DMS114 treated with DMSO at 0.1 percent for 48 hours (cell line): ENCODE measurements at regions not wholly inside any gene's neighbourhood (a gene's known extent, or its start where the extent isn't known, plus 50 kb on each side); places are given as distances from the start of the nearest gene placed in this dataset.
"Not testable (repeated sequence)": the region's sequence is repeated elsewhere in the genome, so short reads cannot be mapped to it uniquely, and the experiment has no call there.

Experiments
- DNase-seq: peaks from one replicate; lab custom pipeline; 2025; ENCODE audit not compliant: unreplicated experiment; lab: John Stamatoyannopoulos, UW

- no peak for DNase-seq
Measured at GRCh38 chr2:84158605-84159004, 300.5 kb downstream of the SUCLG1 start.

DNA sequence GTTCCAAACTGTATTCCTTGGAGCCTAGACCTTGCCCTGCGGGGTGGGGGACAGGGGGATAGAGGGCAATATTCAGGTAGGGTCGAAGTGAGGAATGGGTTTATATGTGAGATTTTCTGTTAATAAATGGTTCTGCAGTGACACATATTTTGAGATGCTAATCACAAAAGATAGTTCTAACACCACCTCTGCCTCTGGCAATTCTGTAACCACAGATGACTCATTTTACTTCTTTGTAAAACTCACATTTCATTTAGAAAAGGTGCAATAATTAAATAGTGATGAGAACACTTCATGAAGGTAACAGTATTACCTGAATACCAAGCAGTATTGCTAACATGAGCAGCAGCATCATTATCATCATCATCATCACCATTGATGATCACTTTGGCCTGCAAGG lies 306.6 kb downstream of the SUCLG1 start:
- no peak for DNase-seq

GRCh38 chr2:84144345-84144744 lies 314.7 kb downstream of the SUCLG1 start:
- no peak for DNase-seq

DNA sequence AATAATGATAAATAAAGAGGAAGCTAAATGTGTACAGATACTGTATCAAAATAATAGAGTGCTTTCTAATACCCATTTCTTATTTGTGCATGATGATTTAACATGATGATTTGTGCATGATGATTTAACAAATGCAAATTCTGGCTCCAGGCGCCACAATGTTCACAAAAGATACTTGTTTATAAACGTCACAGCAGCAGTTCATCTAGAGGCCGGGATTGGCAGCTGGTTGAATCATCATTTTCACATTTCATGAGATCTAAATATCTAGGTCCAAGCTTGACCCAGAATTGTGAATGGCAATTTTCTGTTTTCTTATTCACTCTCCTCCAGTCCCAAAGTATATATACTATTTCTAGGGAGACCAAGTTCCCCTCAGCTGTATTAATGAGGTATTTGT lies 322.0 kb downstream of the SUCLG1 start:
- DNase-seq = no peak

DNA sequence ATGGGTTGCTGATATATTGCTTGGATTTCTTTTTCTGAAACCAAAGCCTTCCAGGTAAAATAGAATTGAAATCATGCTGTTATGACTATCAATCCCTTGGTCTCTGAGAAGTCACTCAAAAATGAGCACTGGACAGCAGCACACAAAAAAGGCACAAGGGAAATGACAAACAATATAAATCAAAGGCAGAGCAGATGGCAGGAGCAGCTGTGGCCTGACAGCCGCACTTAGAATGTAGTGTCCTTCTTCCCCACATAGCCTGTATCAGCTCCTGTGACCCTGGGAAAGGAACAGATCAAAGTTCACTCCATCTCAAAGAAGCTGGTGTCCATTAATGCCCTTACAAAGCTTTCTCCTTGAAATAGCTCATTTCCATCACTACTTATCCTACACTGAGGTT lies 326.7 kb downstream of the SUCLG1 start:
- no peak for DNase-seq

- no peak for DNase-seq
Measured at GRCh38 chr2:84131278-84131830, 327.7 kb downstream of the SUCLG1 start.

- DNase-seq = no peak
Measured at GRCh38 chr2:84129018-84129417, 330.1 kb downstream of the SUCLG1 start.

GRCh38 chr2:84127812-84128211 lies 331.3 kb downstream of the SUCLG1 start:
- not testable (repeated sequence) for DNase-seq

DNA sequence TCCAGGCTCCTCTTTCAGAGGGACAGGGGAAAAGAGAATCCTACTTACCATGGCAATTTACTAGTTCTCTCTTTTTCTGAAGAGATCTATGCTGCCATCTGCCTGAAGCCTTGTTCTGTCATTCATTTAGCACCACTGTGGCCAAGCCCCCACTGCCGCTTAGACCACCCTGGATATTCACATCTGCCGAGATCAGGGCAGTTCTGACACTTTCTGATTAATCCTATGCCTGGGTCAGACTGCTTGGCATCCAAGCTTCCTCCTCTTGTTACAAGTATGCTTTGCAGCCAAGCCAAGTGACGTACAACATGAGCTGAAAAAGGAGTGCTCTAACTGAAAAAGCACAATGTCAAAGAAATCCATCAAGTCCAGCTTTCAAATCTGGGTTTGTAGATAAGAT lies 332.6 kb downstream of the SUCLG1 start:
- no peak for DNase-seq

DNA sequence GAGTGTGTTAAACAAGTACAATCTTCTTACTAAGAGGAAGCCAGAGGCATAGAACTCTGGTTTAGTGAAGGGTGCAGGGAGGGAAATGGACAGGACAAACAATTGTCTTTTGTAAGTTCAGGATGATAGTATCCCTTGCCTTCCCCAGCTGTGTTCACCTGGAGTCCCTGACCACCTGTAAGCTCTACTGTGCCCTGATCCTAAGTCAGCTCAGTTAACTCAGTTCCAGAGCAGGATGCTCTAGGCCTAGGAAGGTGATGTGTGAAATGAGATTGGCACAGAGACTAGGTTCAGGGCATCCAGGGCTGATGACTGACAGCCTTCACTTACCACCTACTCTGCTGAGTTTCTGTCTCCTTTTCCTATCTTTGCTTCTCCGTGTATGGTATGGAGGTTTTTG lies 333.0 kb downstream of the SUCLG1 start:
- no peak for DNase-seq

- DNase-seq = no peak
Measured at GRCh38 chr2:84116143-84116542, 342.9 kb downstream of the SUCLG1 start.

DNA sequence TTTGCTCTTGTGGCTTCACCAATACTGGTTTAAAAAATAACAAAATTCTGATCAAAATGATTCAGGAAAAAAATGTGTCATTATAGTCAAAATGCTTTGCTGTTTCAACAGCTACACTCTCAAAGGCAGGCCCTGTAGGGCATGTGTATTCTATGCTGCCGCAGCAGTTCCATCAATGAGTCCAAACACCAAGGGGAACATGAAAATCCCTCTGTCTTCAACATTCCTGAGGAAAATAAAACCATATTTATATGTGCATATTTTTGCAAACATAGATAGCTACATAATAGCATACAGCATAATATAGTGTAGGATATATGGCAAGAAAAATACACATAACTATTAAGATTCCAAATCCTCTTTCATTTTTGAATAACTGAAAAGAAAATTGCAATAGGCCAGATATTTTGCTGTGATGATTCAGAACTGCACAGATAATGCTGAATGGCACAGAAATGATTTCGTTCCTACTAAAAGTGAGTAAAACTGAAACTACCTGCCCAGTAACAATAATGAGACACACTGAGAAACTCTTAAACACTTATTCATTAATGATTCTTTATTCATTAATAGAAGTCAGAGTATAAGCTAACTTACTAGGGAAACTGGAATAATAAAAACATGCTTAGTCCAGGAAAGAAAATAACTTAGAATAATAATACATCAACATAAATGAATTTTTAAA lies 343.8 kb downstream of the SUCLG1 start:
- DNase-seq = no peak

GRCh38 chr2:84103816-84104527 lies 355.1 kb downstream of the SUCLG1 start:
- not testable (repeated sequence) for DNase-seq

DNA sequence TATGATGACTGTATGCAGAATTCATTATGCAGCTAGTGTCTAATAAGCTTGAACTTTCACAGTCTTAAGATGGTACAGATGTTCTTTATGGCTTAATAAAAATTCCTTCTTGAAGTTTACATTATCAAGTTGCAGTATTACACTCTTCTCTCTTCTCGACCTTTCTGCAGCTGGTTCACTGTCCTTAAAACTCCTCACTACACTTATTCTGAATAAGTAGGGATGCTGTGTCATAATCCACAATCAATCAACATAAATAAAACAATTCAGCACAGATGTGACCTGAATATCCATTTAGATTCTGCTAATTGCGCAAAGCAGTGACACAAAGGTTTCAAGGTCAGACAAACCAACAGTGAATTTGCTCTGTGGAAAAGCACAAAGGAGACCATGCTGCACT lies 356.8 kb downstream of the SUCLG1 start:
- no peak for DNase-seq

- DNase-seq = no peak
Measured at GRCh38 chr2:84088656-84089055, 370.4 kb downstream of the SUCLG1 start.

GRCh38 chr2:84085562-84085961 lies 373.5 kb downstream of the SUCLG1 start:
- no peak for DNase-seq

DNA sequence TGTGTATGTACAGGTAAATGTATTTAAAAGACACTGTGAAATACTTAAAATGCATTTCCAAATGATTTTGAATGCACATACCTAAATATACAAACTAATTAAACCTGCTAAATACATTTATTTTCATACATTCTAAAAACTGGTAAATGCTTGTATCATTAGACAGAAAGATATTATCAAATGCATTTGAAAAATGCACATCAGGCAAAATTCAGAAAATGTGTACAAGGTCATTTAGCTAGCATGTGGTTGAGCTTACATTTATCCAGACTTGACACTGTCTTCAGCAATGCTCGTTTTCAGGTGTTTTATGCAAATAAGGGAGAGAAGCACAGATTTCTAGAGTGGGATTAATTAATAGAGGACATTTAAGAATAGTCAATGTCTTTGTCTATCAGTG lies 374.2 kb downstream of the SUCLG1 start:
- no peak for DNase-seq

DNA sequence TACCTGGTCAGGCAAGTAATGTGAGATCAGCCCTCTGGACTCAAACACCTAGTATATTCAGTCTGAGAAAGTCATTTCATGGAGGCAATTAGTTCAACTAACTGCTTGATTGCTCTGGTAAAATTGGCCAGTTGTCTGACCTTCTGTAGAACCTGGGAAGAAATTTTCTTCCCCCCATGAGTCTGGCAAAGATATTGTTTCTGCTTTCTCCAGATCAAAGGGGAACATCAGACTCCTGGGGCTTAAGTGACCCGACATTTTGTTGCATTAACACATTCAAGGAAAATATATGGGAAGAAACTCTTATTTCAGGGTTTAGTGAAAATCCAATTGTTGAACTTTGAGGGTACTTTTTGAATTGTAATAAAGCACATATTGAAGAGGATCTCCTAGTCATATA lies 375.1 kb downstream of the SUCLG1 start:
- no peak for DNase-seq

DNA sequence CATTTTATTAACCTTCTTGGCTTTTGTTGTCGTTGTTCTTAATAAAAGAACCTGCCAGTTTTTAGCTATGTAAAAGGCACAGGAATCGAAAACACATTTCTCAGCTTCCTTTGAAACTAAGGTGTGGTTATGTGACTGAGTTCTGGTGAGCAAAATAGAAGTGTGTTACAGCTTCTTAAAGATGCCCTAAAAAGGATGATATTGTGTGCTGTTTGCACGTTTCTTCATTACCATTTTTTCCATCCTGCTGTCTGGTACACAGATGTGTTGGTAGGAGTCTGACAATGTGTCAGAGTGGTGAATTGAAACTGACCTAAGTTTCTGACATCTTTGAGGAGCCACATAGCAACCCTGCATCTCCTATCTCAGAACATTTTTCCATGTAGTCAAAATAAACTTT lies 380.6 kb downstream of the SUCLG1 start:
- DNase-seq = no peak

GRCh38 chr2:84077496-84077895 lies 381.6 kb downstream of the SUCLG1 start:
- DNase-seq = no peak

GRCh38 chr2:84071050-84071449 lies 388.0 kb downstream of the SUCLG1 start:
- no peak for DNase-seq

- no peak for DNase-seq
Measured at GRCh38 chr2:84065857-84066256, 393.2 kb downstream of the SUCLG1 start.
